Neural cell (in vitro differentiated cells): ENCODE measurements at regions not wholly inside any gene's neighbourhood (a gene's known extent, or its start where the extent isn't known, plus 50 kb on each side); places are given as distances from the start of the nearest gene placed in this dataset.

Experiments
- H2AFZ ChIP-seq: fragments of 200-600, 300-800 bp; sonication (generic), shearing (Covaris generic); 2 replicates; pipeline ENCODE4 v1.6.0; 2014; ENCODE audit warnings: low read depth, mild to moderate bottlenecking, antibody characterized with exemption, low read length, moderate library complexity
- H3F3A ChIP-seq: fragments of 200-600 bp; shearing (Covaris generic); 2 replicates; pipeline ENCODE4 v1.6.1; 2016; ENCODE audit warnings: mild to moderate bottlenecking, moderate library complexity, mixed read lengths, antibody characterized with exemption, low read length; ENCODE audit not compliant: insufficient read depth, poor library complexity, severe bottlenecking
- H3K27ac ChIP-seq: fragments of 200-600, 300-800 bp; sonication (generic), shearing (Covaris generic); 2 replicates; pipeline ENCODE4 v1.5.1; 2014; ENCODE audit warnings: mild to moderate bottlenecking, low read length, moderate library complexity
- H3K27me3 ChIP-seq: fragments of 300-800, 200-600 bp; sonication (generic), shearing (Covaris generic); 2 replicates; pipeline ENCODE4 v1.6.0; 2014; ENCODE audit warnings: mild to moderate bottlenecking, low read depth, low read length, moderate library complexity; ENCODE audit not compliant: insufficient read depth
- H3K36me3 ChIP-seq: fragments of 300-800, 200-600 bp; sonication (generic), shearing (Covaris generic); 2 replicates; pipeline ENCODE4 v1.5.1; 2014; ENCODE audit warnings: mild to moderate bottlenecking, antibody characterized with exemption, low read length, moderate library complexity; ENCODE audit not compliant: insufficient read depth
- H3K4me2 ChIP-seq: fragments of 300-800, 200-600 bp; sonication (generic), shearing (Covaris generic); 2 replicates; pipeline ENCODE4 v1.6.0; 2014; ENCODE audit warnings: mild to moderate bottlenecking, low read length
- H3K4me3 ChIP-seq: fragments of 300-800, 200-600 bp; sonication (generic), shearing (Covaris generic); 2 replicates; pipeline ENCODE4 v1.5.1; 2014; ENCODE audit warnings: mild to moderate bottlenecking, low read length, moderate library complexity
- H3K79me2 ChIP-seq: fragments of 200-600 bp; shearing (Covaris generic); replicated peaks from 2 replicates; pipeline ENCODE4 v1.6.0; 2014; ENCODE audit warnings: mild to moderate bottlenecking, low read length, moderate library complexity; ENCODE audit not compliant: insufficient read depth
- H3K9ac ChIP-seq: fragments of 300-800, 200-600 bp; sonication (generic), shearing (Covaris generic); 2 replicates; pipeline ENCODE4 v1.6.1; 2016; ENCODE audit warnings: mild to moderate bottlenecking, low read length, mixed read lengths
- H3K9me2 ChIP-seq: fragments of 200-600 bp; shearing (Covaris generic); 2 replicates; pipeline ENCODE4 v1.6.1; 2016; ENCODE audit warnings: mild to moderate bottlenecking, low read length, mixed read lengths; ENCODE audit not compliant: insufficient read depth
- H3K9me3 ChIP-seq: fragments of 200-600, 300-800 bp; sonication (generic), shearing (Covaris generic); 2 replicates; pipeline ENCODE4 v1.6.1; 2016; ENCODE audit warnings: mild to moderate bottlenecking, mixed run types, low read length, moderate library complexity, mixed read lengths
- H4K20me1 ChIP-seq: fragments of 200-600 bp; shearing (Covaris generic); 2 replicates; pipeline ENCODE4 v1.6.1; 2016; ENCODE audit warnings: mild to moderate bottlenecking, mixed run types; ENCODE audit not compliant: insufficient read depth
- CTCF ChIP-seq: fragments of 450-650 bp; IDR thresholded peaks from 2 replicates; pipeline ENCODE4 v1.5.1; 2014; ENCODE audit warnings: antibody characterized with exemption, mild to moderate bottlenecking, moderate library complexity; ENCODE audit not compliant: poor library complexity, severe bottlenecking
- EP300 ChIP-seq: fragments of 450-650 bp; conservative IDR thresholded peaks from 2 replicates; pipeline ENCODE4 v1.6.1; 2014; ENCODE audit warnings: antibody characterized with exemption, mild to moderate bottlenecking, moderate library complexity; ENCODE audit not compliant: poor library complexity, severe bottlenecking
- EZH2 ChIP-seq: fragments of 200-600, 300-800 bp; shearing (Covaris generic), sonication (generic); IDR thresholded peaks from 2 replicates; pipeline ENCODE4 v1.6.1; 2014; ENCODE audit warnings: antibody characterized with exemption, low read length, borderline replicate concordance, mild to moderate bottlenecking; ENCODE audit not compliant: insufficient read depth, poor library complexity, severe bottlenecking
- MXI1 ChIP-seq: fragments of 450-650 bp; conservative IDR thresholded peaks from 2 replicates; pipeline ENCODE4 v1.6.1; 2014; ENCODE audit warnings: antibody characterized with exemption, mild to moderate bottlenecking; ENCODE audit not compliant: poor library complexity, severe bottlenecking
- POLR2AphosphoS5 ChIP-seq: IDR thresholded peaks from 2 replicates; pipeline ENCODE4 v1.6.1; 2012
- RAD21 ChIP-seq: fragments of 450-650 bp; conservative IDR thresholded peaks from 2 replicates; pipeline ENCODE4 v1.6.1; 2014; ENCODE audit warnings: antibody characterized with exemption, mild to moderate bottlenecking, moderate library complexity
- REST ChIP-seq: IDR thresholded peaks from 2 replicates; pipeline ENCODE4 v1.6.1; 2012; ENCODE audit warnings: borderline replicate concordance
- SMC3 ChIP-seq: fragments of 450-650 bp; conservative IDR thresholded peaks from 2 replicates; pipeline ENCODE4 v1.6.1; 2014; ENCODE audit warnings: antibody characterized with exemption, mild to moderate bottlenecking, moderate library complexity; ENCODE audit not compliant: poor library complexity
- TAF1 ChIP-seq: IDR thresholded peaks from 2 replicates; pipeline ENCODE4 v1.6.1; 2012; ENCODE audit warnings: low read depth

GRCh38 chr16:5449901-5450300, 352.3 kb upstream of the EEF2KMT start:
- Histone ChIP-seq H3K9me3 (no peaks in the 10 kb centered on the region), H3K27ac (no peak overlapping the region), H4K20me1 (no peaks in the 10 kb centered on the region), H3K9me2 (no peaks in the 10 kb centered on the region), H3K4me3 (no peak overlapping the region), H3K79me2 (no peaks in the 10 kb centered on the region), H2AFZ (no peak overlapping the region), H3K9ac (no peak overlapping the region), H3K27me3 (peaks cover 34% of the 10 kb centered on the region), H3K4me2 (no peak overlapping the region), H3K36me3 (no peaks in the 10 kb centered on the region), H3F3A (no peaks in the 10 kb centered on the region)
- TF ChIP-seq REST (no peak), MXI1 (no peak), POLR2AphosphoS5 (no peak), RAD21 (no peak), SMC3 (no peak), EZH2 (no peak), EP300 (no peak), CTCF (no peak), TAF1 (no peak)

- H3K27me3 ChIP-seq, result peaks cover 30% of the 10 kb centered on the region
- no peak overlapping the region for H3K4me3 ChIP-seq
- no peak overlapping the region for H3K9ac ChIP-seq
These were observed 351.2 kb upstream of the EEF2KMT start for GRCh38 chr16:5448798-5449197.

More at GRCh38 chr16:5448798-5449197, 351.2 kb upstream of the EEF2KMT start:
- no peaks in the 10 kb centered on the region for H3K79me2 ChIP-seq
- no peaks in the 10 kb centered on the region for H3K9me3 ChIP-seq
- no peak overlapping the region for H2AFZ ChIP-seq
- no peak overlapping the region for H3K27ac ChIP-seq
- no peaks in the 10 kb centered on the region for H3K9me2 ChIP-seq
- H3F3A ChIP-seq, result no peaks in the 10 kb centered on the region
- H3K36me3 ChIP-seq, result no peaks in the 10 kb centered on the region
- no peak for TF ChIP-seq SMC3
- no peak for TF ChIP-seq POLR2AphosphoS5
- no peak for TF ChIP-seq REST
- no peak for TF ChIP-seq EP300
- no peak for TF ChIP-seq TAF1
- TF ChIP-seq EZH2, result no peak
- TF ChIP-seq RAD21, result no peak
- no peak overlapping the region for H3K4me2 ChIP-seq
- H4K20me1 ChIP-seq, result no peaks in the 10 kb centered on the region
